ENCODE measurements at regions not wholly inside any gene's neighbourhood (a gene's known extent, or its start where the extent isn't known, plus 50 kb on each side); places are given as distances from the start of the nearest gene placed in this dataset.

GRCh38 chr14:76673261-76673660 is 88.0 kb upstream of the VASH1 start:
- no peak overlapping the region for H2BK120ac ChIP-seq (ENCODE audit: low read depth, low read length)
- no peaks in the 10 kb centered on the region for H3K79me1 ChIP-seq (replicated peaks; ENCODE audit: low read length, poor library complexity, severe bottlenecking)
- no peak overlapping the region for H3K4me3 ChIP-seq (ENCODE audit: insufficient read depth in 1 of 2, low read depth in 1 of 2, low read length in 2 of 2)
- H3K14ac ChIP-seq (ENCODE audit: low read length in 2 of 2), result no peak overlapping the region
- H2BK15ac ChIP-seq (ENCODE audit: low read depth, poor library complexity, severe bottlenecking), result no peak overlapping the region
- H2AK5ac ChIP-seq (ENCODE audit: low read length, severe bottlenecking), result no peak overlapping the region
- 80% methylated on average over 3 of the region's 3 CpGs for WGBS
- no peak overlapping the region for H2BK5ac ChIP-seq (ENCODE audit: low read depth, low read length, poor library complexity, severe bottlenecking)
- no peak overlapping the region for H2AFZ ChIP-seq (ENCODE audit: low read depth, low read length)
- no peak overlapping the region for H3K4me2 ChIP-seq (ENCODE audit: low read length, poor library complexity, severe bottlenecking)
- DNase-seq, result no peak
- H3K27me3 ChIP-seq (ENCODE audit: control insufficient read depth in 1 of 2, insufficient read depth in 1 of 2, low read length in 2 of 2), result peaks cover 3 to 11% of the 10 kb centered on the region in 2 experiments
- H3K18ac ChIP-seq (ENCODE audit: low read depth in 1 of 2, low read length in 2 of 2), result no peak overlapping the region
- peaks cover 3% of the 10 kb centered on the region for H3K9me3 ChIP-seq (ENCODE audit: control insufficient read depth, low read length)
- no peak overlapping the region for H4K8ac ChIP-seq (ENCODE audit: low read length)
- H4K91ac ChIP-seq (ENCODE audit: low read length), result no peak overlapping the region
- no peak overlapping the region for H3K23ac ChIP-seq (ENCODE audit: low read length in 2 of 2)
- no peak overlapping the region for H3K4ac ChIP-seq (ENCODE audit: low read depth in 1 of 2, low read length in 2 of 2)
- no peaks in the 10 kb centered on the region for H3K36me3 ChIP-seq (ENCODE audit: control insufficient read depth in 1 of 2, insufficient read depth in 2 of 2, low read depth in 1 of 2, low read length in 2 of 2)
- H3K4me1 ChIP-seq (ENCODE audit: control insufficient read depth, insufficient read depth, low read depth, low read length), result no peaks in the 10 kb centered on the region
- H3K9ac ChIP-seq (ENCODE audit: low read length), result no peak overlapping the region
- no peak overlapping the region for H2BK12ac ChIP-seq (ENCODE audit: low read length in 2 of 2)
- no peak overlapping the region for H3K27ac ChIP-seq (ENCODE audit: low read length, poor library complexity, severe bottlenecking)

GRCh38 chr14:76675046-76675445 is 86.2 kb upstream of the VASH1 start:
- no peak overlapping the region for H3K4me3 ChIP-seq (ENCODE audit: insufficient read depth in 1 of 2, low read depth in 1 of 2, low read length in 2 of 2)
- H2AK5ac ChIP-seq (ENCODE audit: low read length, severe bottlenecking), result no peak overlapping the region
- no peak overlapping the region for H4K91ac ChIP-seq (ENCODE audit: low read length)
- H3K36me3 ChIP-seq (ENCODE audit: control insufficient read depth in 1 of 2, insufficient read depth in 2 of 2, low read depth in 1 of 2, low read length in 2 of 2), result no peaks in the 10 kb centered on the region
- H3K14ac ChIP-seq (ENCODE audit: low read length in 2 of 2), result no peak overlapping the region
- H3K23ac ChIP-seq (ENCODE audit: low read length in 2 of 2), result no peak overlapping the region
- peaks cover 3 to 11% of the 10 kb centered on the region in 2 experiments for H3K27me3 ChIP-seq (ENCODE audit: control insufficient read depth in 1 of 2, insufficient read depth in 1 of 2, low read length in 2 of 2)
- no peak overlapping the region for H3K18ac ChIP-seq (ENCODE audit: low read depth in 1 of 2, low read length in 2 of 2)
- H3K79me1 ChIP-seq (replicated peaks; ENCODE audit: low read length, poor library complexity, severe bottlenecking), result no peaks in the 10 kb centered on the region
- 88% methylated on average over 11 of the region's 11 CpGs for WGBS
- no peaks in the 10 kb centered on the region for H3K4me1 ChIP-seq (ENCODE audit: control insufficient read depth, insufficient read depth, low read depth, low read length)
- no peak overlapping the region for H4K8ac ChIP-seq (ENCODE audit: low read length)
- no peak overlapping the region for H3K4me2 ChIP-seq (ENCODE audit: low read length, poor library complexity, severe bottlenecking)
- no peaks in the 10 kb centered on the region for H3K9me3 ChIP-seq (ENCODE audit: control insufficient read depth, low read length)
- H3K9ac ChIP-seq (ENCODE audit: low read length), result no peak overlapping the region
- no peak overlapping the region for H2BK120ac ChIP-seq (ENCODE audit: low read depth, low read length)
- no peak overlapping the region for H2AFZ ChIP-seq (ENCODE audit: low read depth, low read length)
- no peak for DNase-seq
- H2BK5ac ChIP-seq (ENCODE audit: low read depth, low read length, poor library complexity, severe bottlenecking), result no peak overlapping the region
- no peak overlapping the region for H2BK15ac ChIP-seq (ENCODE audit: low read depth, poor library complexity, severe bottlenecking)
- no peak overlapping the region for H2BK12ac ChIP-seq (ENCODE audit: low read length in 2 of 2)
- no peak overlapping the region for H3K27ac ChIP-seq (ENCODE audit: low read length, poor library complexity, severe bottlenecking)
- no peak overlapping the region for H3K4ac ChIP-seq (ENCODE audit: low read depth in 1 of 2, low read length in 2 of 2)

DNA sequence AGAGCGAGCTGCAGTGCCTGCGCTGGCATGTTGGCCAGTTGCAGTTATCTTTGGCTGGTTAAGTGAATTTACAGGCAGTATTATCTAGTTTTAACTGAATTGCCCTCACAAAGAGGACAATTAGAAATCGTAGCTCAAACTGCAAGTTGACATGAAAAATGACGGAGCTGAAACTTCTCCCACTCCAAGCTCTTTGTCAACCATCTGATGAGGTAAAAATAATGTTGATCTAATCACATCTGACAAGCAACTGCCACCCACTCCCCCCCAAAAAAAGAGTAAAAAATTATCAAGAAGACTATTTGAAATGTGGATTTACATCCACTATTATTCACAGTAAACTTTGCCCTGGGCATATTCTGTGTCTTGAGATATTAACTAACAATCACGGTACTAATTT is 84.7 kb upstream of the VASH1 start:
- Histone ChIP-seq H2AK5ac (ENCODE audit: low read length, severe bottlenecking) (no peak overlapping the region), H3K79me1 (replicated peaks; ENCODE audit: low read length, poor library complexity, severe bottlenecking) (no peaks in the 10 kb centered on the region), H3K27ac (ENCODE audit: low read length, poor library complexity, severe bottlenecking) (no peak overlapping the region), H3K9me3 (ENCODE audit: control insufficient read depth, low read length) (no peaks in the 10 kb centered on the region), H3K14ac (ENCODE audit: low read length in 2 of 2) (no peak overlapping the region), H3K18ac (ENCODE audit: low read depth in 1 of 2, low read length in 2 of 2) (no peak overlapping the region), H3K4me1 (ENCODE audit: control insufficient read depth, insufficient read depth, low read depth, low read length) (no peaks in the 10 kb centered on the region), H4K8ac (ENCODE audit: low read length) (no peak overlapping the region), H3K4me2 (ENCODE audit: low read length, poor library complexity, severe bottlenecking) (no peak overlapping the region), H3K4me3 (ENCODE audit: insufficient read depth in 1 of 2, low read depth in 1 of 2, low read length in 2 of 2) (no peak overlapping the region), H4K91ac (ENCODE audit: low read length) (no peak overlapping the region), H3K23ac (ENCODE audit: low read length in 2 of 2) (no peak overlapping the region), H3K36me3 (ENCODE audit: control insufficient read depth in 1 of 2, insufficient read depth in 2 of 2, low read depth in 1 of 2, low read length in 2 of 2) (no peaks in the 10 kb centered on the region), H3K27me3 (ENCODE audit: control insufficient read depth in 1 of 2, insufficient read depth in 1 of 2, low read length in 2 of 2) (peaks cover 3 to 11% of the 10 kb centered on the region in 2 experiments), H3K4ac (ENCODE audit: low read depth in 1 of 2, low read length in 2 of 2) (no peak overlapping the region), H2BK120ac (ENCODE audit: low read depth, low read length) (no peak overlapping the region), H2AFZ (ENCODE audit: low read depth, low read length) (no peak overlapping the region), H2BK12ac (ENCODE audit: low read length in 2 of 2) (no peak overlapping the region), H2BK15ac (ENCODE audit: low read depth, poor library complexity, severe bottlenecking) (no peak overlapping the region), H3K9ac (ENCODE audit: low read length) (no peak overlapping the region), H2BK5ac (ENCODE audit: low read depth, low read length, poor library complexity, severe bottlenecking) (no peak overlapping the region)
- DNase-seq, result no peak
- WGBS, result 86% methylated on average over 3 of the region's 5 CpGs

DNA sequence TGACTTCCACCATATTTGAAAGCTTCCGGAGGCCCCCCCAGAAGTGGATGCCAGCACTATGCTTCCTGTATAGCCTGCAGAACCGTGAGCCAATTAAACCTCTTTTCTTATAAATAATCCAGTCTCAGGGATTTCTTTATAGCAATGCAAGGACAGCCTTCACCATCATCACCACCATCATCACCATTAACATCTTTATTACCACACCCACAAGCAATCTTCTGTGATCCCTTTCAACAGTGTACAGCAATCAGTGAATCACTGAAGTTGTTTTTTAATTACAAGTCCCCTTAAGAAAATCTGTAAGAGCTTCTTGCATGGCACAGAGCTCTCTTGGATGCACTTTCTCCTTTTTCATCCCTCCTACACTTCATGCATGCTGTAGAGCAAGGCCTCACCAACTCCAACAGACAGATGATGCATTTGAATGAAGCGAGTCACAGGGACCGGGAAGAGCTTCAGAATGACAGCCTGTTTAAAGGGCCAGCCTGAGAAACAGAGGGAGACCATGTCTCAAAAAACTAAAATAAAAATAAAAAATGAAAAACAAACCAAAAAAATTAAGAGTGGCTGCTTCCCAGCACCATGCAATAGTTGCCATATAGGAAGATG is 83.6 kb upstream of the VASH1 start:
- Histone ChIP-seq H3K4me3 (ENCODE audit: insufficient read depth in 1 of 2, low read depth in 1 of 2, low read length in 2 of 2) (no peak overlapping the region), H2BK12ac (ENCODE audit: low read length in 2 of 2) (no peak overlapping the region), H4K8ac (ENCODE audit: low read length) (no peak overlapping the region), H3K18ac (ENCODE audit: low read depth in 1 of 2, low read length in 2 of 2) (no peak overlapping the region), H4K91ac (ENCODE audit: low read length) (no peak overlapping the region), H3K14ac (ENCODE audit: low read length in 2 of 2) (no peak overlapping the region), H3K4ac (ENCODE audit: low read depth in 1 of 2, low read length in 2 of 2) (no peak overlapping the region), H3K36me3 (ENCODE audit: control insufficient read depth in 1 of 2, insufficient read depth in 2 of 2, low read depth in 1 of 2, low read length in 2 of 2) (no peaks in the 10 kb centered on the region), H2AFZ (ENCODE audit: low read depth, low read length) (no peak overlapping the region), H2BK5ac (ENCODE audit: low read depth, low read length, poor library complexity, severe bottlenecking) (no peak overlapping the region), H3K9me3 (ENCODE audit: control insufficient read depth, low read length) (peaks cover 6% of the 10 kb centered on the region), H3K27me3 (ENCODE audit: control insufficient read depth in 1 of 2, insufficient read depth in 1 of 2, low read length in 2 of 2) (peaks cover 3 to 11% of the 10 kb centered on the region in 2 experiments), H3K4me1 (ENCODE audit: control insufficient read depth, insufficient read depth, low read depth, low read length) (no peaks in the 10 kb centered on the region), H3K9ac (ENCODE audit: low read length) (no peak overlapping the region), H2AK5ac (ENCODE audit: low read length, severe bottlenecking) (no peak overlapping the region), H2BK120ac (ENCODE audit: low read depth, low read length) (no peak overlapping the region), H3K4me2 (ENCODE audit: low read length, poor library complexity, severe bottlenecking) (no peak overlapping the region), H3K79me1 (replicated peaks; ENCODE audit: low read length, poor library complexity, severe bottlenecking) (no peaks in the 10 kb centered on the region), H3K23ac (ENCODE audit: low read length in 2 of 2) (no peak overlapping the region), H3K27ac (ENCODE audit: low read length, poor library complexity, severe bottlenecking) (no peak overlapping the region), H2BK15ac (ENCODE audit: low read depth, poor library complexity, severe bottlenecking) (no peak overlapping the region)
- DNase-seq, result no peak
- 85% methylated on average over 4 of the region's 4 CpGs for WGBS
